ENCODE measurements at regions not wholly inside any gene's neighbourhood (a gene's known extent, or its start where the extent isn't known, plus 50 kb on each side); places are given as distances from the start of the nearest gene placed in this dataset.

GRCh38 chr18:47632970-47633635 is 297.4 kb downstream of the SMAD2 start:
- TF ChIP-seq, protein P1, sequence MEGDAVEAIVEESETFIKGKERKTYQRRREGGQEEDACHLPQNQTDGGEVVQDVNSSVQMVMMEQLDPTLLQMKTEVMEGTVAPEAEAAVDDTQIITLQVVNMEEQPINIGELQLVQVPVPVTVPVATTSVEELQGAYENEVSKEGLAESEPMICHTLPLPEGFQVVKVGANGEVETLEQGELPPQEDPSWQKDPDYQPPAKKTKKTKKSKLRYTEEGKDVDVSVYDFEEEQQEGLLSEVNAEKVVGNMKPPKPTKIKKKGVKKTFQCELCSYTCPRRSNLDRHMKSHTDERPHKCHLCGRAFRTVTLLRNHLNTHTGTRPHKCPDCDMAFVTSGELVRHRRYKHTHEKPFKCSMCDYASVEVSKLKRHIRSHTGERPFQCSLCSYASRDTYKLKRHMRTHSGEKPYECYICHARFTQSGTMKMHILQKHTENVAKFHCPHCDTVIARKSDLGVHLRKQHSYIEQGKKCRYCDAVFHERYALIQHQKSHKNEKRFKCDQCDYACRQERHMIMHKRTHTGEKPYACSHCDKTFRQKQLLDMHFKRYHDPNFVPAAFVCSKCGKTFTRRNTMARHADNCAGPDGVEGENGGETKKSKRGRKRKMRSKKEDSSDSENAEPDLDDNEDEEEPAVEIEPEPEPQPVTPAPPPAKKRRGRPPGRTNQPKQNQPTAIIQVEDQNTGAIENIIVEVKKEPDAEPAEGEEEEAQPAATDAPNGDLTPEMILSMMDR (IDR thresholded peaks at IDR 0.05; ENCODE audit: low read depth, low read length, missing control alignments), result no peak
- H3K27ac ChIP-seq, result no peak overlapping the region

GRCh38 chr18:47628893-47629292 is 301.6 kb downstream of the SMAD2 start:
- no peak for DNase-seq
- no peaks in the 10 kb centered on the region for H3K27me3 ChIP-seq (replicated peaks)
- TF ChIP-seq, protein P1 (IDR thresholded peaks at IDR 0.05; ENCODE audit: low read depth, low read length, missing control alignments), result no peak
- no peak overlapping the region for H3K27ac ChIP-seq
- in situ Hi-C loops (cut with HindIII; ENCODE audit: low pct_ligation_motif_present, low sequenced_read_pairs), result no loop called here
- H3K36me3 ChIP-seq (replicated peaks), result no peaks in the 10 kb centered on the region
- no peak overlapping the region for H3K4me3 ChIP-seq (ENCODE audit: low read depth, low read length)

More at GRCh38 chr18:47632970-47633635, 297.4 kb downstream of the SMAD2 start:
- no peak overlapping the region for H3K4me3 ChIP-seq (ENCODE audit: low read depth, low read length)
- no peaks in the 10 kb centered on the region for H3K27me3 ChIP-seq (replicated peaks)
- H3K36me3 ChIP-seq (replicated peaks), result no peaks in the 10 kb centered on the region
- no peak for DNase-seq
- in situ Hi-C loops (cut with HindIII; ENCODE audit: low pct_ligation_motif_present, low sequenced_read_pairs), result no loop called here

- TF ChIP-seq, protein P1 (IDR thresholded peaks at IDR 0.05; ENCODE audit: low read depth, low read length, missing control alignments), result no peak
- in situ Hi-C loops (cut with HindIII; ENCODE audit: low pct_ligation_motif_present, low sequenced_read_pairs), result no loop called here
- Histone ChIP-seq H3K27me3 (replicated peaks) (no peaks in the 10 kb centered on the region), H3K4me3 (ENCODE audit: low read depth, low read length) (no peak overlapping the region), H3K27ac (no peak overlapping the region), H3K36me3 (replicated peaks) (no peaks in the 10 kb centered on the region)
- DNase-seq, result no peak
Observed at GRCh38 chr18:47628240-47628781, 302.1 kb downstream of the SMAD2 start.

DNA sequence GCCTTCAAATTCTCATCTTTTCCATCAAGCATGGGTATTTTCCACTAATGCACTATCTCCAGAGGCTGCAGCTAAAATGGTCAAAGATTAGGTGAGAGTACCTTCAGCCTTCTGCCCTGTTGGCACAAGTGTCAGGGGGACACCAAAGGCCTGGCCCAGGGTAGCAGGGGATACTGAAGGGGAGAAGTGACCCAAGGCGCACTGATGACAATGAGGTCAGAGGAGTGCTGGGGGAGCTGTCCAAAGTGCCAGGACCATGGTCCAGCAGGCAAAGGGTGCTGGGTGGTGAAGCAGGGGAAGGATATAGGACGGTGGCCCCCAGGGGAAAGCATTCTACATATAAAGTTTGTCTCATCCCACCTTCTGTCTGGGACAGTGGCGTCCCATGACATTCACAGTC is 303.4 kb downstream of the SMAD2 start:
- H3K27ac ChIP-seq, result no peak overlapping the region
- no peaks in the 10 kb centered on the region for H3K27me3 ChIP-seq (replicated peaks)
- H3K4me3 ChIP-seq (ENCODE audit: low read depth, low read length), result no peak overlapping the region
- in situ Hi-C loops (cut with HindIII; ENCODE audit: low pct_ligation_motif_present, low sequenced_read_pairs), result no loop called here
- DNase-seq, result no peak
- TF ChIP-seq, protein P1 (IDR thresholded peaks at IDR 0.05; ENCODE audit: low read depth, low read length, missing control alignments), result no peak
- no peaks in the 10 kb centered on the region for H3K36me3 ChIP-seq (replicated peaks)

DNA sequence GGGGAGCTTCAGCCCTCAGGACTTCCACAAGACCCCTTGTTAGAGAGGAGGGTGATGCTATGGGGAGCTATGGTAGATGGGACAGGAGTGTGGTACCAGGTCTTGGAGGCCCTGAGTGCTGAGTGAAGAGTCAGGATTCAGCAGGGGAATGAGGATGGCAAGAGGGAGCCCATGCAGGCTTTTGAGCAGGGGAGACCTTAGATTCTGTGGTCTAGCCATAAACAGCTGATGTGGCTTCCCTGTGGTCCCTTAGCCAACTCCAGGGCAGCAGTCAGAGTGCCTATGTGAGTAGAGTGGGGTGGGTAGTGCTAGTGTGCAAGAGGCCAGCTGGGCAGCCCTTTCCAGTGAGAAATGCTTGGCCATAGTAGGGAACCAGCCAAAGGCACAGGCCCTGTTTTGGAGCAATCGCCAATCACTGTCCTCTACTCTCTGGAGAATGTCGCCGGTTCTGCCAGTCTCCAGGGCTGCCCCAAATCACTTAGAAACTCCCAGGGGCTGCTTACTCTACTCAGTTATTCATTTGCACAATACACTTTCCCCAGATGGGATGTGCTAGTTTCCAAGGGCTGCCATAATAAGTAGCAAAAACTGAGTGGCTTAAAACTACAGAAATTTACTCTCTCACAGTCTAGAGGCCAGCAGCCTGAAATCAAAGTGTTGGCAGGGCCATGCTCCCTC is 310.5 kb downstream of the SMAD2 start:
- H3K27me3 ChIP-seq (replicated peaks), result no peaks in the 10 kb centered on the region
- in situ Hi-C loops (cut with HindIII; ENCODE audit: low pct_ligation_motif_present, low sequenced_read_pairs), result no loop called here
- H3K4me3 ChIP-seq (ENCODE audit: low read depth, low read length), result no peak overlapping the region
- TF ChIP-seq, protein P1 (IDR thresholded peaks at IDR 0.05; ENCODE audit: low read depth, low read length, missing control alignments), result no peak
- H3K36me3 ChIP-seq (replicated peaks), result no peaks in the 10 kb centered on the region
- H3K27ac ChIP-seq, result no peak overlapping the region
- DNase-seq, result no peak
